Tibial artery (tissue), 4 donors: ENCODE measurements at regions not wholly inside any gene's neighbourhood (a gene's known extent, or its start where the extent isn't known, plus 50 kb on each side); places are given as distances from the start of the nearest gene placed in this dataset.

Experiments used
- DNase-seq, 2 donors: peaks; one replicate each; pipeline ENCODE4 v3.0.0-alpha.2; 2019
- H3K27ac ChIP-seq, 2 donors: fragments of 200-600 bp; sonication (generic) in 1 of 2; 1 replicate in 1 of 2; 2 replicates in 1 of 2; pipeline ENCODE4 v1.5.1; 2018 to 2019; ENCODE audit warnings: mild to moderate bottlenecking in 1 of 2
- H3K27me3 ChIP-seq, 2 donors: fragments of 200-600 bp; sonication (generic) in 1 of 2; one replicate each; pipeline versions ENCODE4 v1.5.1 to v1.6.0; 2016 to 2019
- H3K36me3 ChIP-seq, 3 donors: fragments of 200-600 bp; sonication (generic) in 2 of 3; one replicate each; pipeline ENCODE4 v1.5.1; 2016 to 2019; ENCODE audit warnings: mild to moderate bottlenecking in 2 of 3
- H3K4me1 ChIP-seq, 4 donors: fragments of 200-600 bp; sonication (generic) in 2 of 4; 1 replicate in 3 of 4; 2 replicates in 1 of 4; pipeline ENCODE4 v1.5.1; 2016 to 2019
- H3K4me3 ChIP-seq, 2 donors: fragments of 200-600 bp; sonication (generic) in 1 of 2; 1 replicate in 1 of 2; 2 replicates in 1 of 2; pipeline ENCODE4 v1.5.1; 2018 to 2019; ENCODE audit warnings: mild to moderate bottlenecking in 2 of 2
- H3K9me3 ChIP-seq, 3 donors: fragments of 200-600 bp; sonication (generic) in 1 of 3; one replicate each; pipeline ENCODE4 v1.5.1; 2016 to 2019
- CTCF ChIP-seq, 2 experiments: fragments of 200-600 bp in 1 of 2; fragments of 450-650 bp in 1 of 2; IDR thresholded peaks; one replicate each; pipeline ENCODE4 v1.5.1; 2017 to 2019; ENCODE audit warnings: antibody characterized with exemption in 2 of 2, mild to moderate bottlenecking in 1 of 2, moderate library complexity in 1 of 2
- intact Hi-C: fragments of 100-400 bp; cut with DNase I; formaldehyde crosslinking; loops from one replicate; pipeline ENCODE4 v1.15.0; 2023; ENCODE audit warnings: low total_unique reads

GRCh38 chr13:75023609-75024008 lies 458.4 kb downstream of the TBC1D4 start:
- H3K36me3 ChIP-seq: no peaks in the 10 kb centered on the region
- H3K4me3 ChIP-seq: no peak overlapping the region
- no peak for TF ChIP-seq CTCF (IDR thresholded peaks at IDR 0.05)
- intact Hi-C loops: no loop called here
- no peaks in the 10 kb centered on the region for H3K27me3 ChIP-seq
- H3K4me1 ChIP-seq: no peaks in the 10 kb centered on the region
- H3K9me3 ChIP-seq: no peaks in the 10 kb centered on the region
- DNase-seq: no peak
- no peak overlapping the region for H3K27ac ChIP-seq

- no peaks in the 10 kb centered on the region for H3K36me3 ChIP-seq
- H3K4me1 ChIP-seq: no peaks in the 10 kb centered on the region
- no peaks in the 10 kb centered on the region for H3K9me3 ChIP-seq
- intact Hi-C loops: no loop called here
- TF ChIP-seq CTCF (IDR thresholded peaks at IDR 0.05): no peak
- no peak overlapping the region for H3K27ac ChIP-seq
- no peaks in the 10 kb centered on the region for H3K27me3 ChIP-seq
- no peak overlapping the region for H3K4me3 ChIP-seq
- DNase-seq: no peak
Measured at GRCh38 chr13:75021151-75021550, 460.8 kb downstream of the TBC1D4 start.

GRCh38 chr13:75016225-75016624 lies 465.7 kb downstream of the TBC1D4 start:
- no peak for DNase-seq
- no peak overlapping the region for H3K4me3 ChIP-seq
- H3K4me1 ChIP-seq: no peaks in the 10 kb centered on the region
- no peaks in the 10 kb centered on the region for H3K27me3 ChIP-seq
- no peak overlapping the region for H3K27ac ChIP-seq
- no peak for TF ChIP-seq CTCF (IDR thresholded peaks at IDR 0.05)
- intact Hi-C loops: no loop called here
- no peaks in the 10 kb centered on the region for H3K36me3 ChIP-seq
- no peaks in the 10 kb centered on the region for H3K9me3 ChIP-seq

- Histone ChIP-seq H3K36me3 (no peaks in the 10 kb centered on the region), H3K27me3 (no peaks in the 10 kb centered on the region), H3K4me3 (no peak overlapping the region), H3K4me1 (no peaks in the 10 kb centered on the region), H3K9me3 (no peaks in the 10 kb centered on the region), H3K27ac (no peak overlapping the region)
- intact Hi-C loops: no loop called here
- TF ChIP-seq CTCF (IDR thresholded peaks at IDR 0.05): no peak
- DNase-seq: no peak
Measured at GRCh38 chr13:75013818-75014217, 468.2 kb downstream of the TBC1D4 start.

GRCh38 chr13:75010941-75011340 lies 471.0 kb downstream of the TBC1D4 start:
- intact Hi-C loops: no loop called here

More at GRCh38 chr13:75010941-75011340, 471.0 kb downstream of the TBC1D4 start:
- Histone ChIP-seq H3K4me3 (no peak overlapping the region), H3K4me1 (no peaks in the 10 kb centered on the region), H3K27ac (no peak overlapping the region), H3K9me3 (no peaks in the 10 kb centered on the region), H3K27me3 (no peaks in the 10 kb centered on the region), H3K36me3 (no peaks in the 10 kb centered on the region)
- TF ChIP-seq CTCF (IDR thresholded peaks at IDR 0.05): no peak
- no peak for DNase-seq
